IMR-90 (cell line): ENCODE measurements at regions not wholly inside any gene's neighbourhood (a gene's known extent, or its start where the extent isn't known, plus 50 kb on each side); places are given as distances from the start of the nearest gene placed in this dataset.

Experiments
- BHLHE40 ChIP-seq: fragments of 150-350 bp; IDR thresholded peaks from 2 replicates; pipeline ENCODE4 v1.6.1; 2016; ENCODE audit warnings: mild to moderate bottlenecking, low read depth, low read length
- CTCF ChIP-seq: conservative IDR thresholded peaks from 2 replicates; pipeline ENCODE4 v1.5.1; 2012; ENCODE audit warnings: mild to moderate bottlenecking, low read depth, low read length, improper control_type of control experiment
- POLR2A ChIP-seq: IDR thresholded peaks from 2 replicates; pipeline ENCODE4 v1.6.1; 2012; ENCODE audit warnings: mild to moderate bottlenecking, low read depth, low read length
- RFX5 ChIP-seq: IDR thresholded peaks from 2 replicates; pipeline ENCODE4 v1.8.0; 2012; ENCODE audit warnings: low read depth, mild to moderate bottlenecking, low read length, moderate library complexity
- SMC3 ChIP-seq: fragments of 150-350 bp; IDR thresholded peaks from 2 replicates; pipeline ENCODE4 v1.6.1; 2016; ENCODE audit warnings: low read depth, mild to moderate bottlenecking, antibody characterized with exemption, low read length, moderate library complexity

DNA sequence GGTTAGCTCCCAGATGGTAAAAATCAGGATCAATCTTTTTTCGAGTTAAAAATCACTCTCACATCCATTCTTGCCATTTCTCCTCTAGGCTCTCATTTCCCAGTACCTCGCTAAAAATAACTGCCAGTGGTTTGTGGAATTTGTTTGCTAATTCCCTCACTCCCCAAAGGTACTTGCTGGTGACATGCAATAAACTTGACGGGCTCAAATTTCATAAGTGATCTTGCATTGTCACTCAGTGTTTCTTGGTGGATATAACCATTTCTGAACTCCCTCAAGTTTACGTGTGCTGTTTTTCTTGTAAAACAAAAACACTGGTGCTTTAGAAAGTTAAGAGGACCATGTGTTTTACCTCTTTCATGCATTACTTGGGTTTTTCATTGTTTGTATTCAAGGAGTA, 399.2 kb upstream of the MKI67 start:
- TF ChIP-seq RFX5 = no peak
- TF ChIP-seq CTCF = no peak
- TF ChIP-seq SMC3 = no peak
- TF ChIP-seq BHLHE40 = no peak
- TF ChIP-seq POLR2A = no peak
